GM21423 (cell line): ENCODE measurements at regions not wholly inside any gene's neighbourhood (a gene's known extent, or its start where the extent isn't known, plus 50 kb on each side); places are given as distances from the start of the nearest gene placed in this dataset.

Source experiments
- ATAC-seq: cut with Tn5 transposase; IDR thresholded peaks from one replicate; pipeline ENCODE4 v1.9.1; 2021; ENCODE audit warnings: mild to moderate bottlenecking, moderate library complexity; ENCODE audit not compliant: unreplicated experiment

DNA sequence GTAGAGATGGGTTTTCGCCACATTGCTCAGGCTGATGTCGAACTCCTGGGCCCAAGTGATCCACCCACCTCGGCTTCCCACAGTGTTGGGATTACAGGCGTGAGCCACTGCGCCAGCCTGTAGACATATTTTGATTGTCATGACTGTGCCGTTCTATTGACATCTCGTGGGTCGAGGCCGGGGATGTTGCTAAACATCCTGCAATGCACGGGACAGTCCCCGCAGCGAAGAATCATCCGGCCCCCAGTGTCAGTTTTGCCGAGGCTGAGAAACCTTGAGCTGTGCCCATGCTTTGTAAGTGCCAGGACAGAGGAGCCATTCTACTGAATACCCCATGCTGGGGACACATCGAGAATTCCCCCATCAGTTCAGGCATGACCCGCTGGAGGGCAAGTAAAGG is 69.1 kb upstream of the GSE1 start:
- ATAC-seq: no peak

DNA sequence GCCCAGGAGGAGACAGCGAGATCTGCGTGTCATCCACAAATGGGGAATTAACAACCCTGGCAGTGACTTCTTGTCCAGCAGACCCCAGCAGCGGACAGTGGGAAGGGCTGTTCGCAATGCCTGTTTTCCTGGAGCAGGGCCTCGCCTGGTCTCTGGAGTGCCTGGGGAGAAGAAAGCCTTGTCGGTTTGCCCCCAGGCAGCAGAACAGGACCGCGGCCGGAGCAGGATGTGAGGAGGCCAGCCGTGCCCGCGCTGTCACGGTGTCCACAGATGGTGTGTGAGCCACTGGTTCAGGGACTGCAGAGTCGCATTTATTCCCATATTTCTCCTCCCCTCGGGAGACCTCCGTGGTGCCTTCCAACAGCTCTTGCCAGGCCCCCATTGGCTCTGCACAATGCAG is 68.5 kb upstream of the GSE1 start:
- ATAC-seq: no peak

DNA sequence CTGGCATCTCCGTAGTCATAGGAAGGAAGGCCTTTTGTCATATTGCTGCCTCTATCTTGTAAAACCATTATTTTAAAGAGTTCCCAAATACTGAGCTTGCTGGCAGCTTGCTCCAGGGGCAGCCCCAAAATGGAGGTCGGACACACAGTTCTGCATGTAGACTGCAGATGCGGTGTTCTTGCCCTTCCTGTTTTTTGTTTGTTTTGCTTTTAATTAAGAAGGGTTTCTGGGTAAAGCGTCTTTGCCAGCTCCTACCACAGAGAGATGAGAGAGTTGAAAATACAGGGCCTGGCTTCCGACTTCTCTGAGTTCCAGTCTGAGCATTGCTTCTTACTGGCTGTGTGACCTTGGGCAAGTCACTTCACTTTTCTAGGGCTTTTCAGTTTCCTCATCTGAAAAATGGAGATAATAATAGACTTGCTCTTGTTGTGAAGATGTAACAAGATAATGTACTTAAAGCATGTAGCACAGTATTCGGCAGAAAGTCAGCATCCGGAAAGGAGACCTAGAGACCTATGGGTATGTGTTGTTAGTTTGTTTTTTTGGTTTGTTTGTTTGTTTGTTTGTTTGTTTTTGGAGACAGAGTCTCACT is 67.8 kb upstream of the GSE1 start:
- no peak for ATAC-seq

DNA sequence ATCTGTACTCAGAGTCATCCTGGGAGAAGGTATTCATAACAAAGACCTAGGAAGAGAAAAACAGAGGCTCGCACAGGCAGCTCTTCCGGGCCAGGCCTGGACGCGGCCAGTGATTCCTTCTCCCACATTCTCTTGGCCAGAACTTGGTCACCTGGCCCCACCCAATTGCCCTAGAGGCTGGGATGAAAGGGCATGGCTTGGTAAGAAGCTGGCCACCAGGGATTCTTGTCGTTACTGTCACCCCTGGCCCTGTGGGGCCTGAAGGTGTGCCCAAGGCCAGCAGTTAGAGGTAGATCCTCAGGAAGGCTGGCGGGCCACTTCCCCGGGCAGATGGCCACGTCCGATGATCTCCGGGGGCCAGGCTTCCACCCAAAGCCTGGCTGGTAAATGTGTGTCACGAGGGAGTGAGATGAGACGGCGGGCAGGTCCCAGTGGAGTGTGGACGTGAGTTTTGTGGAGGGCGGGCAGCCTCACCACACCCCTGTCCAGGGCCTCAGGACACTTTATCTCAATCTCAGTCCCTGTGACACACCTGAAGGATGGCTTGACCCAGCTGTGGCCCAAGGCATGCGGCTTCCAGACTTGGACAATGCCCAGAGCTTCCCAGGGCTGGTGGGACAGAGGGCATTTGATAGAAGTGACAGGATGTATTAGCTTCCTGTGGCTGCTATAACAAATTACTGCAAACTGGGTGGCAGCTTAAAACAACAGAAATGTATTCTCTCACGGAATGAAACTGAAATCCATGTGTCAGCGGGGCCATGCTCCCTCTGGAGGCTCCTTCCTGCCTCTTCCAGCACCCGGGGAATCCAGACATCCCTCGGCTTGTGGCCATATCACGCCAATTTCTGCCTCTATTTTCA is 66.3 kb upstream of the GSE1 start:
- no peak for ATAC-seq

DNA sequence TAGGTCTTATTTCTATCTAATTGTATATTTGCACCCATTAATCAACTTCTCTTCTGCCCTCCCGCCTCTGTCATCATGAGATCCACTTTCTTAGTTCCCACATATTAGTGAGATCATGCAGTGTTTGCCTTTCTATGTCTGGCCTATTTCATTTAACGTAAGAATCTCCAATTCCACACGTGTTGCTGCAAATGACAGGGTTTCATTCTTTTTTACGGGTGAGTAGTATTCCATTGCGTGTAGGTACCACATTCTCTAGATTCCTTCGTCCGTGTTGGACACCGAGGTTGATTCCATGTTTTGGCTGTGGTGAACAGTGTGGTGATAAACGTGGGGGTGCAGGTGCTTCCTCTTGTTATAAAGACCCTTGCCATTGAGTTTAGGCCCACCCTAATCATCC is 64.7 kb upstream of the GSE1 start:
- ATAC-seq: no peak

DNA sequence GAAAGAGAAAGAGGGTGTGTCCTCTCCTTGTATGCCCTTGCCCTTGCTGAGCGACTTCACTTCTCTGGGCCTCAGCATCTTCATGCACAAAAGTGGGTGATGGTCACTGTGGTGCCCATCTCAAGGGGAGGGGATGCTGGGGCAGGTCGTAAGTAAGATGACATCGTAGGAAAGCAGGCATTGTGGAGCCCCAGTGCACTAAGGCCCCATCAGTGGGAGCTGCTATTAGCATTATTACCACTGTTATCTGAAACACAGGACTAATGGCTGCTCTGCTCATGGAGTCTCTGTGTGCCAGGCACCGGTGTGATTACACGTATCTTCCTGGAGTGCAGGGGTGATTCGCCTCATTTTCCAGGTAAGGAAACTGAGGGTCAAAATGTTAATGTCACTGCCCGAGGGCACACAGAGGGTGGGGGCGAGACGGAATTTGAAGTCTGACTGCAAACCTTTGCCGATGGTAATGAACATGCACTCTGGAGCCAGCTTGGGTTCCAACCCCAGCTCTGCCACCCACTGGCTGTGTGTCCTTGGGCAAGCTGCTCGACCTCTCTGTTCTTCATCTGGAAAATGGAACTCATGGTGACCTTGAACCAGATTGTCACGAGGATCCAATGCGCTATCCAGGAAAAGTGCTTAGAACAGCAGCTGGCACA is 63.2 kb upstream of the GSE1 start:
- no peak for ATAC-seq

DNA sequence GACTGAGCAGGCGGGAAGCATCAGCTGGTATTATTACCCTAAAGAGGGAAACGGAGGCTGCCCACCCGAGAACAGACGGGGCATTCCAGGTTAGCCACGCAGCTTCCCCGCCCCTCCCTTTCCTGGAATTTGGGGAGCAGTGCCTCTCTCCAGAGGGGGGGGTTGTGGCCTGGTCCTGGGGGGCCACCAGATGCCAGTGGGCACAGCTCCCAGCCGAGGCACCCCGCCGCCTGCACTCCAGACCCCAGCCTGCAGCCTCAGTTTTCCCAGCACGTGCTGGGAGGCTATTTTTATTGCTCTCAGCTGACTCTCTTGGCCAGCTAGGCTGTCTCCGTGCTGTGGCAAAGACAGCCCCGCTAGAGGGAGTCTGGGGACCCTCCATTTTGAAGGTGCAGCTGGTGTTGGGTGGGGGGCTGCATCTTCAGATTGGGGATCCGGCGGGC is 62.7 kb upstream of the GSE1 start:
- no peak for ATAC-seq

DNA sequence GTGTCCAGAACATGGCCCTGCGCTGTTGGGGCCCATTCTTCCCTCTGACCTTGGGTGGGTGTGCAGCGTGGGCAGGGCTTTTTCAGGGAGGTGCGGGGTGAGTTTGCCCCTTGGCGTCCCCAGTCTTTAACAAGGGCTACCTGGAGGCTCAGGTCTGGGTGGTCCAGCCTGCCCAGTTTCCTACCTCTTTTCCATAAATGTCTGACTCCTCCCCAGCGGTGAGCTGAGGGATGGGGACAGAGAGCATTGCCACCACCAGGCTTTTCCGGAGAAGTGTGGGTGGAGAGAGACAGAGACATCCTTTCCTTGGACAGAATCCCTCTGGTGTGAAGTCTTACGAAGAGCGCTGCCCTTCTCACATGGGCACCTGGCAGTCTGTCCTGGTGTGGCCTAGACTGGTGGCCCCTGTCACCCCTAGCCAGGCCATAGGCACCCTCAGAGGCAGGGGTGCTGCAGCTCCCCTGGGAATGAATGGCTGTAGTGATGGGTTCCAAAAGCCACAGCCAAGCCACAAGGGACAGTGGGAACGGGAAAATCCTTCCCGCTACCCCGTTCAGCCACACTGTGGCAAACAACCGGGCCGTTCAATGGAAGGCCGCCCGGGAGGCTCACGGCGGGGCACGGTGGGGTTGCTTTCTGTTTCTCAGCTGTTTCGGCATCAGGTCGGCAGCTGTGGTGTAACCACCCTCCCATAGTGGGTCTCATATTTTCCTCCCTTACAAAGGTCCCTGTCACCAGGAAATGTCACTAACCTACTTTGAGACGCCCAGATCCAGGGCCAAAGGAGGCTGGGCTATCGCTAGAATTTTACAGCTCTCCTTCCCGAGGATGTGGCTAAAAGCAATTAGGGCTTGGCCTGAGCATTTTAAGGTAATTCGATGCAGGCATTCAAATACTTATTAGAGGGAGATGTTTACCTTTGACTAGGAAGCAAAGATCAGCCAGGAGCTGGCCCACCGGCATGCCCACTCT is 61.9 kb upstream of the GSE1 start:
- no peak for ATAC-seq

DNA sequence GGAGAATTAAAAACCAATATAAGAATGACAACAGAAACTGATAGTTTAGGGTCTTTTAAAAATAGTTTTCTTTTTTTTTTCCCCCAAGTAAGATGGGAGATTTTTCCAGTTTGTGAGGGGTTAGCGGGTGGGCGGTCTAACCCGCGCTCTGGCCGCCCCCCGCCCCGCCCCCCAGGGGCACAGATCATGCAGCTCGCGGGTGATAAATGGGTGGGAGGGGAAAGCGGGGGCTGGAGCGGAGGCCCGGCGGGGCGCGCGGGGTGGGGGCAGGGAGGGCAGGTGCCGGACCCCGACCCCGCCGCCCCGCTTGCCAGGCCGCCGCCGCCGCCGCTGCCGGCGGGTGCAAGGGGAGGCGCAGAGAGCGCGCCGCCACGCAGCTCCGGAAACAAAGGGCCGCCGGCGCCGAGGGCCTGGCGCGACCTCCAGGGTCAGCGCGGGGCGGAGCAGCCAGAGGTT is 60.1 kb upstream of the GSE1 start:
- no peak for ATAC-seq

DNA sequence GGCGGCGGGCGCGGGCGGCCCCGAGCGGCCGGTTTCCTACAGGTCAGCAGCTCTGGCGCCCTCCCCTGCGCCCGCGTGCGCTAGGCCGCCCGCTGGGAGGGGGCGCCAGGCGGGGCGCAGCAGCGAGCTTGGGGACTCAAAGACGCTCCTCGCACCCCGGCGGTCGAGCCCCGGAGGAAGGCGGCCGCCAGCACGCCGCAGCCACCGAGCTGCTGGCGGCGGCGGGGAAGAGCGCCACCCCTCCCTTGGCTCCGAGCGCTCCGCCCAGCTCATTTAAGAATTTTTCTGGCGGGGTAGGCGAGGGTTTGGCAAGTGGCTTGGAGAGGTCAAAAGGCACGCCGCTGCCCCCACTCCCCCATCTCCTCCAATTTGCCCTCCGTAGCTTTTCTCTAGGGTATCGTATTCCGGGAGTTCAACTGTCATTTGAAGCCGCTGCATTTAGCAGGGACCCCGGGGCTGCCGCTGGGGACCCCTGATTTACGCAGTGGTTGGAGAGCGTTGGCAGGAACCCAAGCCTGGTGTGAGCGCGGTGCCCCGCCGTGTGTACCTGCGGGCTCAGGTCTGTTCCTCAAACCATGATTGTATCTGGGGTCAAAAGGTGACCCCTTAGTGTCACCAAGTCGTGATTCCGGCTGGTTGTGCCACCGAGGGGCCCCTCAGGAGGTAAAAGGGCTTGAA is 59.5 kb upstream of the GSE1 start:
- peak; percentile 33 for ATAC-seq

DNA sequence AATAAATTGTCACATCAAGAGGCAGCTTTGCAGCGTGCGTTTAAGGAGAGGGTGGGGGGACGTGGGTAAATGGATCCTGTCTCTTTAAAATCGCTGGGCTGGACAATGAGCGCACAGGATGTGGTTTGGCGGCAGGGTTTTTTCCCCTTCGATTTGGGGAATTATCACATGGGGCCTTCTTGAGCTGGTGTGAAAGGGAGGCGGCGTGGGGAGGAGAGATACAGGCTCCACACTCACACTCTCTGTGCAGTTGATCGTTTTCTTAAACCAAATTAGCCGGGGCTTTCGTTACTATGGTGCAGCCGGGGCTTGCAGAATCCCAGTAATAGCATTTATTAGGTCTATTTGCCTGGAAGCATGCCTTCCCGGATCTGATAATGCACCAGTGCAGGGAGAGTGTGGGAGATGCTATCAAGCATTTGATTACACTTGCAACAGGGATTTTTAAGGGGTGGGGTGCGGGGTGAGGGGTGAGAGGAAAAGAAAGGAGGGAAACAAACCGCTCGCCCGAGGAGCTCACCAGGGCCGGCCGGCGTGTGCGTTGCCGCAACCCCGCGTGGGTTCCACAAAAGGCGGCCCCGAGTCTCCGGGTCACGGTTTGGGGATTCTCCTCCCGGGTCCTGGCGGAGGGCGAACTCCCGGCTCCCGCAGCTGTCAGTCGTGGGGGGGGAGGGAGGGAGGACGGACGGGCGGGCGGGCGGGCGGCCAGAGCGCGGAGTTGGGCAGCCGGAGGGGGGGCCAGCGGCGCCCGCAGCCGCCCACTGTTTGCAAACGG is 58.8 kb upstream of the GSE1 start:
- ATAC-seq: peak; percentile 51

DNA sequence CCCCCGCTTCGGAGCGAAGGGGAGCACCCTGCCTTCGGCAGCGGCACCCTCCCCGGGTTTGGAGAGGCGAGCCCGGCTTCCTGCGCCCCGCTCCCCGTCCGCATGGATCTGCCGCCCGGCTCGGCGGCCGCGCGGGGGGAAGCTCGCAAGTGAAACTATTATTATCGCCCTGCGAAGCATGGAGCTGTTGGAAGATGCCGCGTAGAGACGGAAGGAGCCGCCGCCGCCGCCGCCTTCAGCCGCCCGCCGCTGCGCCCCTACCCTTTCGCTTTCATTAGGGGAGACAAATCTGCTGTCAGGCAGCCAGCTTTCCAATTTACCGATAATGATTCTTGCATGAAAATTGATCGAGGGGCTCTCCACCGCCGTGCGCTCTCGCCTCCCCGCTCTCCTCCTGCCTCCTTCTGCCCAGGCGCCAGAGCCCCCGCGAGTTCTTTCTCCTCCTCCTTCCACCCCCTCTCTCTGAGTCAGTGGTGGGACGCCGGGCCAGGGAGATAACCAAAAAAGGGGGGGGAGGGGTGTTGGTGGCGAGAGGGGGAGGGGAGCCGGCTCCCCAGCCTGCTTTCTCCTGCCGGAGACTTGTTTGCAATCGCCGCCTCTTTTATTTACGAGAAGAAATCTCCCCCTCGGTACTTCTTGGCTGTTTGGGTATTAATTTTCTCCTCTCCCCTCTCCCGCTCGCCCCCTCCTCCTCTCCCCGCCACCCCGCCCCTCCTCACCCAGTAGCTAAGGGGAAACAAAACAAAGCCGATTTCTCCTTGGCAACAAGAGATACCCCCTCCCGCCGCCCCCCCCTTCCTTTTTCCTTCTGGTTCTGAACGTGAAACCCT is 58.0 kb upstream of the GSE1 start:
- ATAC-seq: no peak

DNA sequence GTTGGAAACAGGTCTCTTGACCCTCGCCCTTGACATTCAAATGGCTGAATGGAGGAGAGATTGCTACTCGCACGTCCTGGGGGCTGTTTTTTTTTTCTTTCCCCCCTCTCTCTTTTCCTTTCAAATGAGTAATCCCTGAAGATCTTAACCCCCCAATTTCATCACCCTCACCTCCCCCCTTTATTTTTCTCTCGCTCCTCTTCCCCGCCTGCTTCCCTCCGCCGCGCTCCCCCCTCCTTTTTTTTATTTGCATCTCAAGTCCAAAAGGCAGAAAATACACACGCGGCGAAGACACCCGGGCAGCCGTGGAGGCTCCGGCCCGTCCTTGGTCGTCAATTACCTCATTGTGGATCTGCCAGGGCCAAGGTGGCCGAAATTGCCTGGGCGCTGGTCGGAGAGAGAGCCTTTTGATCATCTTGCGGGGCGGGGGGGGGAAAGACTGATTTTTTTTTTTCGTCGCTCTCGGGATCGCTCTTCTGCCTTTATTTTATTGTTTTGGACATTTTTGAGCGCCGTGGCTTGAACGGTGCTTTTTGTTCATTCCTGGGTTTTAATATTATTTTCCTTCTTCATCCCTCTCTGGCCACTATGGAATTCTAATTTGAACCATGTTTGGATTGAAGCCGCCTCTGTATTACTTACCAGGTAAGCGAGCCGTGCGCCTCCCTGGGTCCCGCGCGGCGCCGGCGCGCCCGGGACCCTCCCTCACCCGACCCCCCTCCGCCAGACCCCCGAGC is 57.2 kb upstream of the GSE1 start:
- no peak for ATAC-seq

DNA sequence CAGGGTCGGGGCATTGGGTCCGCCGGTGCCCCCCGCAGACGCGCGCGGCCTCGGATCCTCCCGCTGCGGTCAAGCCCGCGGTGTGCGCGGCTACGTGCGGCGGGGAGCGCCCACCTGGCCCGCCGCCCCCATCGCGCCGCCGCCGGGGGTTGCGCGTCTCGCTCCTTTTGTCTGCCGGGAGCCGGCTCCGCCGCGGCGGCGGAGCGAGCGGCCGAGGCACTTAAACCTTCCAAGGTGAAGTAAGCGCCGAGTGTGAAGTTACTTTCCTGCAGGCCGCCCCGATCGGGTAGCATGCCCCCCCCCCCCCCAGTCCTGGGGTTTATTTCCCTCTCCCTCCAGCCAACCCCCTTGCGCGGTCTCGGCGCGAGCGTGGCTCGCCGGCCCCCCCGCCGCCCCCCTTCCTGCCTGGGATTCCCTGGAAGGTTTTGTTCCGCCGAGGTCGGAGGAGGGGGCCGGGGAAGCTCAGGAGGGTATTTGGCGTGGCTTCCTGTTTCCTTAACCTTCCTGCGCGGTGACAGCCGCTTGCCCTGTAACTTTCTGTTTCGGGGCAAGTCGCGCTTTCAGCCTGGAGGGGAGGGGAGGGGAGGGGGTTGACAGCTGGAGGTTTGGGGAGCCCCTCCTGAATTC is 56.6 kb upstream of the GSE1 start:
- ATAC-seq: no peak

DNA sequence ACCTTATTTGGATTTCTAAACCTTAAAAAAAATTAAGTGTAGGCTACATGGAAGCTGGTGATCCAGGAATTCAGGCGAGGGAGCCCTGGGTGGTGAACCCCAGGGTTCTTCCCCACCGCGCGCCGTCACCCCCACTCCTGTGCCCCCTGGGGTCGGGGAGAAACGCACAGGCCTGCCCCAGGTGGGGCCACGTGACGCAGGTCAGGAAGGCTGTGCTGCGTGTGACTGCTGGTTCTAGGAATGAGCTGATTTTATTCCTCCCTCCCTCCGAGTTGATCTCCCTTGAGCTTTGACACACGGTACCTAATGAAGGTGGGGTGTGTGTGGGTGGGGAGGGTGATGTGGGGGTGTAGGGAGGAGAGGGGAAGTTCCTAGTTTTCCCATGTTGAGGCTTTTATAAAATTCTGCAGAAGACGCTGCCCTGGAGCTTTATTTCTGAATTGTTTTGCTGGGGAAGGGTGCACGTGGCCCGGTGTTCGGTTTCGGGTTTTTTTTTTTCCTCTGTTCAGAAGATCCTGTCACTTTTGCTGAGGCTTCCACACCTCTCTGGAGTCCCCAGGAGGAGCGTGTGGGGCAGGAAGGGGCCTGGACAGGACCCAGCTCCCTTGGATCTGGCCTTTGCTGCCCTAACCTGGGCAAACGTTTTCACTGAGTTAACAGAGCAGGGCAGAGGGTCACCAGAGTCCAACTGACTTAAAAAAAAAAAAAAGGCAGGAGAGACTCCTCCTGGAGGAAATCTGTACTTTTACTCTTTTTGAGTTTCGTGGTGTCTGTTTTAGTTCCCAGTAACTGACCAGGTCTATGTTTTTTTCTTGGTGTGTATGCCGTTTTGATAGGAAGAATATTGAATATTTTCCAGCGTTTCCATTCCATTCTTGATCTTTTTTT is 55.8 kb upstream of the GSE1 start:
- no peak for ATAC-seq

DNA sequence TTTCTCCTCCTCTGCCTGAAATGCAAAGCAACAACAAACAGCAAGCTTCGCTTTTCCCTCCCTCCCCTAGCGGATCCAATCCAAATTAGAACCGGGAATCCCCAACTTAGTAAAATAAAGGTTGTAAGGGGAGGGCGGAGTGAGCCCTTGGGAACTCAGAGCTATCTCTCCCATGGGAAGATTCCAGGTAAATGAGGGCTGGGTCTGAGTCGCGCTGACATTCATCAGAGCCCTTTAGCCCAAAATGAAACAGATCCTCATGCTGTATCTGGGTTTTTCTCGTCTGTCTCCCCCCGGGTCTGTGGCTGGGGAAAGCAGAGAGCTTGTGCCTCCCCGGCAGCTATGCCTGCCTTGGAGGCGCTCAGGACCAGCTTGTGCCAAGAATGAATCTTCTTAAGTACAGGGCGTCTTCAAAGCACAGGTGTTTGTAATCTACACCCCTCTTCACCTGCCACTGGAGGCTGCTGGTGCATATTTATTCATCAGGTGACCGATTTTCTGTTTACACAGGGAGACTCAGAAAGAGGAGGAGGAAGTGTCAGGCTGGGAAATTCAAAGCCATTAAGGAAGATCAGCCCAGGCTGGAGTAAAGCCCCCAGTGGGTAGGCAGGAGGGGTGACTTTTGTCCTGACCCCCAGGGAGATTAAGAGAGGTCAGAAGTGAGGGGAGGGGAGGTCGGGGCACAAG is 55.0 kb upstream of the GSE1 start:
- ATAC-seq: no peak
